Activated CD8-positive, alpha-beta T cell treated with anti-CD3 and anti-CD28 coated beads, Interleukin-2, amount 10 ng/mL, durations not matched to agents 7 days and 5 days (primary cell): ENCODE measurements at regions not wholly inside any gene's neighbourhood (a gene's known extent, or its start where the extent isn't known, plus 50 kb on each side); places are given as distances from the start of the nearest gene placed in this dataset.

Experiments
- ATAC-seq: fragments of 150-1000 bp; cut with Tn5 transposase; one replicate; pipeline ENCODE4 v1.10.0; 2021; ENCODE audit warnings: moderate library complexity
- CTCF ChIA-PET: fragments of 350-600 bp; sonication (Branson Sonifier 250); formaldehyde crosslinking; loops from one replicate; lab custom pipeline; 2021; ENCODE audit warnings: antibody characterized with exemption; lab: Charles Lee
- POLR2A ChIA-PET: fragments of 350-600 bp; sonication (Branson Sonifier 250); formaldehyde crosslinking; loops from one replicate; lab custom pipeline; 2021; ENCODE audit warnings: antibody characterized with exemption; lab: Charles Lee
- DNase-seq: peaks from one replicate; pipeline ENCODE4 v3.0.0-alpha.2; 2020
- H3K27ac Mint-ChIP-seq: one replicate; pipeline ENCODE4 v1.8.0; 2021; ENCODE audit warnings: mild to moderate bottlenecking, mixed read lengths
- H3K27me3 Mint-ChIP-seq: one replicate; pipeline ENCODE4 v1.8.0; 2021; ENCODE audit warnings: low read depth, mixed read lengths
- H3K36me3 Mint-ChIP-seq: one replicate; pipeline ENCODE4 v1.8.0; 2021; ENCODE audit warnings: low read depth, mixed read lengths
- H3K4me1 Mint-ChIP-seq: one replicate; pipeline ENCODE4 v1.8.0; 2021; ENCODE audit warnings: low read depth, mixed read lengths
- H3K4me3 Mint-ChIP-seq: one replicate; pipeline ENCODE4 v1.8.0; 2021; ENCODE audit warnings: mild to moderate bottlenecking, mixed read lengths
- H3K9me3 Mint-ChIP-seq: one replicate; pipeline ENCODE4 v1.8.0; 2022; ENCODE audit warnings: mixed read lengths; ENCODE audit not compliant: insufficient read depth

- H3K9me3 Mint-ChIP-seq: no peaks in the 10 kb centered on the region
- H3K27me3 Mint-ChIP-seq: no peaks in the 10 kb centered on the region
- H3K36me3 Mint-ChIP-seq: no peaks in the 10 kb centered on the region
- ATAC-seq (no peak), DNase-seq (no peak)
- H3K27ac Mint-ChIP-seq: no peak overlapping the region
- ChIA-PET CTCF (interaction anchor here (0.5 to 1.3 kb wide), 6 partner anchors 10 to 476 kb away, joined by 3 read pairs; no protein-coding TSS in a partner anchor), POLR2A (no interaction called here)
- H3K4me3 Mint-ChIP-seq: no peak overlapping the region
- peaks cover 6% of the 10 kb centered on the region for H3K4me1 Mint-ChIP-seq
Observed at GRCh38 chr6:90450268-90450953, 136.5 kb downstream of the MAP3K7 start.

- Mint-ChIP-seq H3K9me3 (no peaks in the 10 kb centered on the region), H3K4me3 (no peak overlapping the region), H3K36me3 (peaks cover 3% of the 10 kb centered on the region), H3K27me3 (no peaks in the 10 kb centered on the region), H3K27ac (no peak overlapping the region), H3K4me1 (peaks cover 16% of the 10 kb centered on the region)
- ATAC-seq (no peak), DNase-seq (no peak)
- POLR2A ChIA-PET: interaction anchor here (0.6 to 0.8 kb wide), 2 partner anchors 10 to 81 kb away, joined by 3 read pairs; no protein-coding TSS in a partner anchor
- CTCF ChIA-PET: interaction anchor here (0.6 to 1.0 kb wide), 4 partner anchors 9 to 17 kb away, joined by 3 read pairs; no protein-coding TSS in a partner anchor
Observed at GRCh38 chr6:90449311-90449710, 137.6 kb downstream of the MAP3K7 start.

- Mint-ChIP-seq H3K4me1 (peaks cover 20% of the 10 kb centered on the region), H3K9me3 (no peaks in the 10 kb centered on the region), H3K27me3 (no peaks in the 10 kb centered on the region), H3K27ac (no peak overlapping the region), H3K36me3 (peaks cover 3% of the 10 kb centered on the region), H3K4me3 (no peak overlapping the region)
- CTCF ChIA-PET: interaction anchor here (0.6 kb wide), 1 partner anchor 9 kb away, joined by 3 read pairs; no protein-coding TSS in a partner anchor
- ATAC-seq (no peak), DNase-seq (no peak)
- POLR2A ChIA-PET: no interaction called here
Observed at GRCh38 chr6:90448836-90449235, 138.0 kb downstream of the MAP3K7 start.

GRCh38 chr6:90446164-90446563 is 140.7 kb downstream of the MAP3K7 start:
- ChIA-PET POLR2A (no interaction called here), CTCF (no interaction called here)
- ATAC-seq: no peak
- H3K4me1 Mint-ChIP-seq: peaks cover 20% of the 10 kb centered on the region
- H3K27ac Mint-ChIP-seq: no peak overlapping the region
- DNase-seq: no peak
- H3K4me3 Mint-ChIP-seq: no peak overlapping the region
- peaks cover 3% of the 10 kb centered on the region for H3K36me3 Mint-ChIP-seq
- no peaks in the 10 kb centered on the region for H3K27me3 Mint-ChIP-seq
- H3K9me3 Mint-ChIP-seq: no peaks in the 10 kb centered on the region

GRCh38 chr6:90445533-90446108 is 141.3 kb downstream of the MAP3K7 start:
- CTCF ChIA-PET: no interaction called here
- Mint-ChIP-seq H3K4me1 (peaks cover 20% of the 10 kb centered on the region), H3K4me3 (no peak overlapping the region), H3K27ac (no peak overlapping the region), H3K9me3 (no peaks in the 10 kb centered on the region), H3K36me3 (peaks cover 3% of the 10 kb centered on the region), H3K27me3 (no peaks in the 10 kb centered on the region)
- DNase-seq (no peak), ATAC-seq (no peak)
- POLR2A ChIA-PET: no interaction called here

GRCh38 chr6:90444160-90444714 is 142.6 kb downstream of the MAP3K7 start:
- Mint-ChIP-seq H3K4me1 (peaks cover 25% of the 10 kb centered on the region), H3K27me3 (no peaks in the 10 kb centered on the region), H3K36me3 (peaks cover 3% of the 10 kb centered on the region), H3K27ac (no peak overlapping the region), H3K9me3 (no peaks in the 10 kb centered on the region), H3K4me3 (no peak overlapping the region)
- no peak for ATAC-seq
- DNase-seq: no peak
- ChIA-PET CTCF (interaction anchor here (1.7 to 3.0 kb wide), 5 partner anchors 9 to 51 kb away, joined by 7 to 25 read pairs (median 10); no protein-coding TSS in a partner anchor), POLR2A (interaction anchor here (0.7 to 0.8 kb wide), 2 partner anchors 26 to 46 kb away, joined by 3 read pairs; no protein-coding TSS in a partner anchor)

GRCh38 chr6:90442366-90442765 is 144.5 kb downstream of the MAP3K7 start:
- Mint-ChIP-seq H3K4me1 (peaks cover 25% of the 10 kb centered on the region), H3K9me3 (no peaks in the 10 kb centered on the region), H3K27ac (no peak overlapping the region), H3K36me3 (peaks cover 3% of the 10 kb centered on the region), H3K27me3 (no peaks in the 10 kb centered on the region), H3K4me3 (no peak overlapping the region)
- ATAC-seq (no peak), DNase-seq (no peak)
- ChIA-PET CTCF (interaction anchor here (1.0 to 3.0 kb wide), 5 partner anchors 13 to 37 kb away, joined by 4 to 25 read pairs (median 5); no protein-coding TSS in a partner anchor), POLR2A (interaction anchor here (2.2 kb wide), 1 partner anchor 18 kb away, joined by 5 read pairs; no protein-coding TSS in a partner anchor)

- Mint-ChIP-seq H3K4me3 (no peak overlapping the region), H3K27ac (no peak overlapping the region), H3K36me3 (peaks cover 3% of the 10 kb centered on the region), H3K4me1 (peaks cover 22% of the 10 kb centered on the region), H3K9me3 (no peaks in the 10 kb centered on the region), H3K27me3 (no peaks in the 10 kb centered on the region)
- ATAC-seq (no peak), DNase-seq (no peak)
- ChIA-PET POLR2A (interaction anchor here (0.9 kb wide), 1 partner anchor 27 kb away, joined by 4 read pairs; no protein-coding TSS in a partner anchor), CTCF (interaction anchor here (0.5 to 2.0 kb wide), 6 partner anchors 10 to 155 kb away, joined by 3 to 5 read pairs (median 3); no protein-coding TSS in a partner anchor)
Observed at GRCh38 chr6:90440586-90441283, 144.1 kb upstream of the BACH2 start.

- no peaks in the 10 kb centered on the region for H3K9me3 Mint-ChIP-seq
- ATAC-seq (no peak), DNase-seq (no peak)
- ChIA-PET POLR2A (no interaction called here), CTCF (no interaction called here)
- no peaks in the 10 kb centered on the region for H3K27me3 Mint-ChIP-seq
- no peak overlapping the region for H3K27ac Mint-ChIP-seq
- H3K4me3 Mint-ChIP-seq: no peak overlapping the region
- H3K36me3 Mint-ChIP-seq: peaks cover 3% of the 10 kb centered on the region
- H3K4me1 Mint-ChIP-seq: peaks cover 11% of the 10 kb centered on the region
Observed at GRCh38 chr6:90439586-90439985, 142.9 kb upstream of the BACH2 start.

GRCh38 chr6:90436403-90436802 is 139.8 kb upstream of the BACH2 start:
- no peak for ATAC-seq
- POLR2A ChIA-PET: no interaction called here
- Mint-ChIP-seq H3K4me3 (no peak overlapping the region), H3K27me3 (no peaks in the 10 kb centered on the region), H3K4me1 (peaks cover 7% of the 10 kb centered on the region), H3K36me3 (peaks cover 25% of the 10 kb centered on the region), H3K27ac (no peak overlapping the region), H3K9me3 (peaks cover 24% of the 10 kb centered on the region)
- CTCF ChIA-PET: interaction anchor here (0.9 to 2.3 kb wide), 2 partner anchors 7 to 20 kb away, joined by 3 to 10 read pairs; no protein-coding TSS in a partner anchor
- DNase-seq: no peak

- Mint-ChIP-seq H3K27ac (no peak overlapping the region), H3K4me3 (no peak overlapping the region), H3K4me1 (peaks cover 7% of the 10 kb centered on the region), H3K9me3 (peaks cover 26% of the 10 kb centered on the region), H3K27me3 (no peaks in the 10 kb centered on the region), H3K36me3 (peaks cover 27% of the 10 kb centered on the region)
- ATAC-seq: no peak
- ChIA-PET CTCF (interaction anchor here (0.9 to 2.3 kb wide), 6 partner anchors 8 to 44 kb away, joined by 3 to 10 read pairs (median 4); no protein-coding TSS in a partner anchor), POLR2A (interaction anchor here (0.7 kb wide), 1 partner anchor 11 kb away, joined by 4 read pairs; no protein-coding TSS in a partner anchor)
- no peak for DNase-seq
Observed at GRCh38 chr6:90435207-90435899, 138.7 kb upstream of the BACH2 start.
